Panc1 (cell line): ENCODE measurements at regions not wholly inside any gene's neighbourhood (a gene's known extent, or its start where the extent isn't known, plus 50 kb on each side); places are given as distances from the start of the nearest gene placed in this dataset.
"Not testable (repeated sequence)": the region's sequence is repeated elsewhere in the genome, so short reads cannot be mapped to it uniquely, and the experiment has no call there.

Source experiments
- CTCF ChIP-seq: fragments of 450-650 bp; IDR thresholded peaks from 2 replicates; pipeline ENCODE4 v1.5.1; 2017; ENCODE audit warnings: mild to moderate bottlenecking
- POLR2AphosphoS5 ChIP-seq: IDR thresholded peaks from 2 replicates; pipeline ENCODE4 v1.6.1; 2012; ENCODE audit warnings: mild to moderate bottlenecking, low read depth, low read length, moderate library complexity

GRCh38 chr9:42339671-42340434 lies 156.4 kb downstream of the SPATA31A6 start:
- not testable (repeated sequence) for TF ChIP-seq POLR2AphosphoS5, CTCF
